HG03045 (cell line): ENCODE measurements at regions not wholly inside any gene's neighbourhood (a gene's known extent, or its start where the extent isn't known, plus 50 kb on each side); places are given as distances from the start of the nearest gene placed in this dataset.
"Not testable (repeated sequence)": the region's sequence is repeated elsewhere in the genome, so short reads cannot be mapped to it uniquely, and the experiment has no call there.

Source experiments
- ATAC-seq: cut with Tn5 transposase; IDR thresholded peaks from one replicate; pipeline ENCODE4 v1.9.1; 2021; ENCODE audit warnings: mild to moderate bottlenecking, moderate library complexity; ENCODE audit not compliant: unreplicated experiment

GRCh38 chr1:98575955-98576354 lies 85.6 kb upstream of the SNX7 start:
- ATAC-seq, result no peak

GRCh38 chr1:98565951-98566350 lies 95.6 kb upstream of the SNX7 start:
- no peak for ATAC-seq

GRCh38 chr1:98559291-98559690 lies 102.2 kb upstream of the SNX7 start:
- no peak for ATAC-seq

GRCh38 chr1:98557895-98558294 lies 103.6 kb upstream of the SNX7 start:
- ATAC-seq, result no peak

GRCh38 chr1:98556521-98557158 lies 104.9 kb upstream of the SNX7 start:
- ATAC-seq, result no peak

- no peak for ATAC-seq
Measured at GRCh38 chr1:98555814-98556213, 105.7 kb upstream of the SNX7 start.

- ATAC-seq, result not testable (repeated sequence)
Measured at GRCh38 chr1:98552576-98553074, 108.9 kb upstream of the SNX7 start.

GRCh38 chr1:98550076-98550475 lies 111.4 kb upstream of the SNX7 start:
- ATAC-seq, result no peak

GRCh38 chr1:98546319-98546718 lies 115.2 kb upstream of the SNX7 start:
- no peak for ATAC-seq

GRCh38 chr1:98538106-98538505 lies 123.4 kb upstream of the SNX7 start:
- no peak for ATAC-seq

- ATAC-seq, result no peak
Measured at GRCh38 chr1:98523256-98523655, 138.3 kb upstream of the SNX7 start.

GRCh38 chr1:98516306-98516705 lies 145.2 kb upstream of the SNX7 start:
- ATAC-seq, result no peak

GRCh38 chr1:98515744-98516143 lies 145.8 kb upstream of the SNX7 start:
- no peak for ATAC-seq

- not testable (repeated sequence) for ATAC-seq
Measured at GRCh38 chr1:98512216-98512615, 149.3 kb upstream of the SNX7 start.

GRCh38 chr1:98503771-98504170 lies 157.8 kb upstream of the SNX7 start:
- no peak for ATAC-seq

GRCh38 chr1:98502937-98503336 lies 158.6 kb upstream of the SNX7 start:
- no peak for ATAC-seq

- no peak for ATAC-seq
Measured at GRCh38 chr1:98500324-98500723, 161.2 kb upstream of the SNX7 start.

GRCh38 chr1:98498651-98499050 lies 162.9 kb upstream of the SNX7 start:
- no peak for ATAC-seq

GRCh38 chr1:98497497-98497896 lies 164.0 kb upstream of the SNX7 start:
- ATAC-seq, result no peak

GRCh38 chr1:98496256-98496995 lies 165.1 kb upstream of the SNX7 start:
- ATAC-seq, result no peak

GRCh38 chr1:98493469-98493868 lies 168.1 kb upstream of the SNX7 start:
- no peak for ATAC-seq

- ATAC-seq, result no peak
Measured at GRCh38 chr1:98490099-98490498, 171.4 kb upstream of the SNX7 start.
